H1 (cell line): ENCODE measurements at regions not wholly inside any gene's neighbourhood (a gene's known extent, or its start where the extent isn't known, plus 50 kb on each side); places are given as distances from the start of the nearest gene placed in this dataset.

Source experiments
- CTCF ChIA-PET: fragments of 300-600 bp; sonication (Branson Sonifier 250); formaldehyde crosslinking; loops from one replicate; lab custom pipeline; 2021; ENCODE audit not compliant: partially characterized antibody; lab: Charles Lee
- POLR2A ChIA-PET: fragments of 300-600 bp; sonication (Branson Sonifier 250); formaldehyde crosslinking; loops from one replicate; lab custom pipeline; 2021; ENCODE audit warnings: inconsistent platforms; ENCODE audit not compliant: partially characterized antibody; lab: Charles Lee
- DNase-seq, 2 experiments: peaks; one replicate each; pipeline versions ENCODE4 v3.0.0 to v3.0.0-alpha.2; 2010 to 2022; ENCODE audit warnings: low spot score in 2 of 2, low read depth in 1 of 2, mixed read lengths in 1 of 2
- FAIRE-seq: peaks from 2 replicates; lab custom pipeline; 2011; peaks lifted over from hg19 to GRCh38; lab: Jason Lieb, UNC
- H2AFZ ChIP-seq: 2 replicates; pipeline ENCODE4 v1.8.1; 2012; ENCODE audit warnings: low read length, inconsistent platforms
- H2AK5ac ChIP-seq: 2 replicates; pipeline ENCODE4 v1.6.1; 2013; ENCODE audit warnings: low read depth, low read length
- H2BK120ac ChIP-seq: replicated peaks from 2 replicates; pipeline ENCODE3; 2013; ENCODE audit warnings: low read depth, low read length, inconsistent platforms
- H2BK12ac ChIP-seq: 2 replicates; pipeline ENCODE4 v1.6.1; 2013; ENCODE audit warnings: low read depth, low read length
- H2BK15ac ChIP-seq: 2 replicates; pipeline ENCODE4 v1.6.1; 2013; ENCODE audit warnings: low read length
- H2BK20ac ChIP-seq: 2 replicates; pipeline ENCODE4 v1.6.1; 2013; ENCODE audit warnings: low read length
- H2BK5ac ChIP-seq: 2 replicates; pipeline ENCODE4 v1.6.1; 2013; ENCODE audit warnings: low read depth, low read length
- H3K14ac ChIP-seq: 2 replicates; pipeline ENCODE4 v1.6.1; 2013; ENCODE audit warnings: inconsistent platforms; ENCODE audit not compliant: insufficient read length
- H3K18ac ChIP-seq: 2 replicates; pipeline ENCODE4 v1.6.1; 2013; ENCODE audit warnings: low read length; ENCODE audit errors: extremely low read depth
- H3K23ac ChIP-seq: 2 replicates; pipeline ENCODE4 v1.6.1; 2013; ENCODE audit warnings: inconsistent platforms; ENCODE audit not compliant: insufficient read length
- H3K23me2 ChIP-seq: 2 replicates; pipeline ENCODE4 v1.6.1; 2013; ENCODE audit warnings: low read depth, low read length
- H3K27ac ChIP-seq: 2 replicates; pipeline ENCODE4 v1.6.1; 2011; ENCODE audit warnings: low read depth, low read length, inconsistent platforms
- H3K27me3 ChIP-seq, 4 experiments: replicated peaks in 1 of 4; 1 replicate in 1 of 4; 2 replicates in 3 of 4; pipeline versions ENCODE4 v1.6.1 to v1.8.1; 2011 to 2013; ENCODE audit warnings: low read length in 3 of 4, mild to moderate bottlenecking in 3 of 4, inconsistent platforms in 2 of 4, mixed read lengths in 2 of 4, moderate library complexity in 1 of 4; ENCODE audit not compliant: control insufficient read depth in 3 of 4, insufficient read depth in 3 of 4; ENCODE audit errors: extremely low read depth in 1 of 4
- H3K36me3 ChIP-seq, 4 experiments: 2 replicates each; pipeline versions ENCODE4 v1.6.1 to v1.8.1; 2011 to 2013; ENCODE audit warnings: mild to moderate bottlenecking in 4 of 4, low read length in 3 of 4, moderate library complexity in 2 of 4, control low read depth in 1 of 4, inconsistent platforms in 1 of 4; ENCODE audit not compliant: insufficient read depth in 4 of 4, control insufficient read depth in 2 of 4
- H3K4ac ChIP-seq: replicated peaks from 2 replicates; pipeline ENCODE3; 2013; ENCODE audit warnings: low read length, low read depth, mixed read lengths, inconsistent platforms; ENCODE audit not compliant: insufficient read length
- H3K4me1 ChIP-seq, 4 experiments: replicated peaks in 1 of 4; 1 replicate in 1 of 4; 2 replicates in 3 of 4; pipeline versions ENCODE4 v1.6.1 to v1.8.1; 2011 to 2013; ENCODE audit warnings: low read length in 3 of 4, inconsistent platforms in 2 of 4, mixed read lengths in 1 of 4; ENCODE audit not compliant: insufficient read depth in 4 of 4, control insufficient read depth in 3 of 4
- H3K4me2 ChIP-seq, 2 experiments: 2 replicates each; pipeline versions ENCODE4 v1.6.1 to v1.8.1; 2011 to 2013; ENCODE audit warnings: low read depth in 2 of 2, low read length in 2 of 2, control low read depth in 1 of 2, inconsistent platforms in 1 of 2, mild to moderate bottlenecking in 1 of 2; ENCODE audit not compliant: insufficient read depth in 1 of 2
- H3K4me3 ChIP-seq, 4 experiments: fragments of 200-600, 300-600 bp in 1 of 4; sonication (generic), shearing (Covaris generic), sonication (Bioruptor Twin) in 1 of 4; 2 replicates each; pipeline versions ENCODE4 v1.5.1 to v1.8.1; 2011 to 2016; ENCODE audit warnings: low read length in 4 of 4, low read depth in 3 of 4, control low read depth in 2 of 4, inconsistent platforms in 2 of 4, mild to moderate bottlenecking in 2 of 4, mixed read lengths in 1 of 4, moderate library complexity in 1 of 4; ENCODE audit not compliant: insufficient read depth in 2 of 4; ENCODE audit errors: extremely low read depth in 1 of 4
- H3K56ac ChIP-seq: replicated peaks from 2 replicates; pipeline ENCODE3; 2013; ENCODE audit warnings: low read depth, mild to moderate bottlenecking, mixed read lengths, low read length, inconsistent platforms; ENCODE audit not compliant: insufficient read length
- H3K79me1 ChIP-seq: 2 replicates; pipeline ENCODE4 v1.6.1; 2013; ENCODE audit warnings: low read depth, low read length, control low read depth
- H3K79me2 ChIP-seq, 2 experiments: 2 replicates each; pipeline versions ENCODE4 v1.6.1 to v1.8.1; 2012 to 2013; ENCODE audit warnings: low read length in 2 of 2, mild to moderate bottlenecking in 2 of 2, inconsistent platforms in 1 of 2; ENCODE audit not compliant: insufficient read depth in 2 of 2, control insufficient read depth in 1 of 2
- H3K9ac ChIP-seq, 4 experiments: replicated peaks in 1 of 4; 1 replicate in 1 of 4; 2 replicates in 3 of 4; pipeline versions ENCODE4 v1.6.1 to v1.8.1; 2011 to 2013; ENCODE audit warnings: low read depth in 3 of 4, low read length in 3 of 4, control low read depth in 2 of 4, mild to moderate bottlenecking in 2 of 4, moderate library complexity in 2 of 4, inconsistent platforms in 1 of 4; ENCODE audit errors: extremely low read depth in 1 of 4
- H3K9me3 ChIP-seq, 2 experiments: 2 replicates each; pipeline versions ENCODE4 v1.6.1 to v1.8.1; 2012 to 2013; ENCODE audit warnings: mild to moderate bottlenecking in 2 of 2, moderate library complexity in 2 of 2, control low read depth in 1 of 2, inconsistent platforms in 1 of 2, low read depth in 1 of 2, low read length in 1 of 2, mixed read lengths in 1 of 2; ENCODE audit not compliant: insufficient read depth in 2 of 2
- H4K20me1 ChIP-seq, 2 experiments: replicated peaks in 1 of 2; 2 replicates each; pipeline versions ENCODE3 to v1.8.1; 2011 to 2013; ENCODE audit warnings: inconsistent platforms in 2 of 2, low read length in 2 of 2, mild to moderate bottlenecking in 1 of 2; ENCODE audit not compliant: insufficient read depth in 2 of 2, control insufficient read depth in 1 of 2
- H4K5ac ChIP-seq: 2 replicates; pipeline ENCODE4 v1.6.1; 2013; ENCODE audit warnings: low read length, low read depth, mixed read lengths, inconsistent platforms; ENCODE audit not compliant: insufficient read length
- H4K8ac ChIP-seq: 2 replicates; pipeline ENCODE4 v1.8.0; 2013; ENCODE audit warnings: mild to moderate bottlenecking, moderate library complexity, low read length, inconsistent platforms; ENCODE audit not compliant: insufficient read depth; ENCODE audit errors: extremely low read depth
- H4K91ac ChIP-seq: replicated peaks from 2 replicates; pipeline ENCODE3; 2013; ENCODE audit warnings: low read length, mixed read lengths, inconsistent platforms; ENCODE audit not compliant: insufficient read length
- KDM1A ChIP-seq: fragments of 200-600, 300-600 bp; sonication (generic); IDR thresholded peaks from 2 replicates; pipeline ENCODE4 v1.7.1; 2016; ENCODE audit warnings: mild to moderate bottlenecking, low read length, borderline replicate concordance
- KDM4A ChIP-seq: IDR thresholded peaks from one replicate; pipeline ENCODE4 v1.7.1; 2012; ENCODE audit warnings: low read depth, mild to moderate bottlenecking, moderate library complexity, low read length, inconsistent platforms; ENCODE audit not compliant: severe bottlenecking
- KDM5A ChIP-seq: fragments of 200-600 bp; IDR thresholded peaks from 2 replicates; pipeline ENCODE4 v1.7.1; 2012; ENCODE audit warnings: mild to moderate bottlenecking, low read length, inconsistent platforms, mixed read lengths
- POU5F1 ChIP-seq: IDR thresholded peaks from 2 replicates; pipeline ENCODE4 v1.6.1; 2011; ENCODE audit warnings: low read depth, mild to moderate bottlenecking, low read length, moderate library complexity
- RXRA ChIP-seq: IDR thresholded peaks from 2 replicates; pipeline ENCODE4 v1.6.1; 2011; ENCODE audit warnings: low read depth, mild to moderate bottlenecking, low read length, moderate library complexity; ENCODE audit not compliant: insufficient read depth
- SP2 ChIP-seq: IDR thresholded peaks from 2 replicates; pipeline ENCODE4 v1.6.1; 2012; ENCODE audit warnings: mild to moderate bottlenecking, low read length, inconsistent platforms
- TBP ChIP-seq: IDR thresholded peaks from 2 replicates; pipeline ENCODE4 v1.6.1; 2011; ENCODE audit warnings: low read depth, low read length, improper control_type of control experiment
- TCF12 ChIP-seq: IDR thresholded peaks from 2 replicates; pipeline ENCODE4 v1.6.1; 2011; ENCODE audit warnings: low read depth, mild to moderate bottlenecking, low read length
- WGBS, 2 experiments: shearing (Covaris generic) in 1 of 2; methylation state at CpG; one replicate each; pipeline versions ENCODE4 v1.1.6 to v1.1.7; 2013 to 2015; ENCODE audit warnings: low lambda C conversion rate in 2 of 2, mixed read lengths in 2 of 2, inconsistent platforms in 1 of 2, low coverage in 1 of 2, missing lambda C conversion rate in 1 of 2; ENCODE audit not compliant: insufficient replicate concordance in 2 of 2, insufficient coverage in 1 of 2, insufficient read length in 1 of 2; ENCODE audit errors: extremely low coverage in 1 of 2, missing lambda C conversion rate in 1 of 2; 5-methylcytosine and 5-hydroxymethylcytosine counted together

GRCh38 chr6:141260627-141261015 is 872.1 kb upstream of the GJE1 start:
- H2BK15ac ChIP-seq, result no peak overlapping the region
- no peak overlapping the region for H4K8ac ChIP-seq
- no peak overlapping the region for H2BK20ac ChIP-seq
- no peak overlapping the region for H2BK120ac ChIP-seq
- no peaks in the 10 kb centered on the region; a peak in 1 of 4 replicates for H3K9me3 ChIP-seq
- CTCF ChIA-PET, result no interaction called here
- no peaks in the 10 kb centered on the region for H3K79me2 ChIP-seq
- FAIRE-seq, result no peak
- DNase-seq, result no peak
- no peak overlapping the region for H4K91ac ChIP-seq
- no peak overlapping the region for H3K4me3 ChIP-seq
- H3K4ac ChIP-seq, result no peak overlapping the region
- H3K4me2 ChIP-seq, result no peak overlapping the region
- H3K23ac ChIP-seq, result no peak overlapping the region
- H3K56ac ChIP-seq, result no peak overlapping the region
- no peaks in the 10 kb centered on the region for H4K20me1 ChIP-seq
- H3K4me1 ChIP-seq, result peaks cover 0 to 3% (median under 1%) of the 10 kb centered on the region in 4 experiments; a peak in 1 of 7 replicates
- H3K79me1 ChIP-seq, result no peaks in the 10 kb centered on the region
- no peak overlapping the region for H3K27ac ChIP-seq
- no peak overlapping the region for H2AK5ac ChIP-seq
- no peaks in the 10 kb centered on the region for H3K23me2 ChIP-seq
- no peaks in the 10 kb centered on the region for H3K36me3 ChIP-seq
- H2BK5ac ChIP-seq, result 0 out of 2 replicates have a peak overlapping the region, but pooled peaks have one; percentile 15
- H3K14ac ChIP-seq, result no peak overlapping the region
- no peak overlapping the region; the same call in 1 of the 2 replicates for H3K18ac ChIP-seq
- POLR2A ChIA-PET, result no interaction called here
- peak overlapping the region; percentile 58; the same call in 1 of the 2 replicates for H2AFZ ChIP-seq
- H2BK12ac ChIP-seq, result no peak overlapping the region
- no peak overlapping the region for H4K5ac ChIP-seq
- WGBS, 2 experiments, result 96% methylated on average over 7 of the region's 7 CpGs; no CpG with 5 or more reads in 1 of the 2 experiments
- H3K27me3 ChIP-seq, result no peaks in the 10 kb centered on the region
- no peak overlapping the region for H3K9ac ChIP-seq
- TF ChIP-seq KDM4A (no peak), POU5F1 (no peak), KDM1A (no peak), TCF12 (no peak), RXRA (no peak), SP2 (no peak), KDM5A (no peak), TBP (no peak)
